Erythroblast (primary cell): ENCODE measurements at regions not wholly inside any gene's neighbourhood (a gene's known extent, or its start where the extent isn't known, plus 50 kb on each side); places are given as distances from the start of the nearest gene placed in this dataset.

Experiments
- GATA1 ChIP-seq: IDR thresholded peaks from 2 replicates; pipeline ENCODE4 v1.6.1; 2011; ENCODE audit warnings: low read depth, mild to moderate bottlenecking, control low read depth, low read length, moderate library complexity
- POLR2A ChIP-seq: IDR thresholded peaks from 2 replicates; pipeline ENCODE4 v1.6.1; 2011; ENCODE audit warnings: mild to moderate bottlenecking, low read length

DNA sequence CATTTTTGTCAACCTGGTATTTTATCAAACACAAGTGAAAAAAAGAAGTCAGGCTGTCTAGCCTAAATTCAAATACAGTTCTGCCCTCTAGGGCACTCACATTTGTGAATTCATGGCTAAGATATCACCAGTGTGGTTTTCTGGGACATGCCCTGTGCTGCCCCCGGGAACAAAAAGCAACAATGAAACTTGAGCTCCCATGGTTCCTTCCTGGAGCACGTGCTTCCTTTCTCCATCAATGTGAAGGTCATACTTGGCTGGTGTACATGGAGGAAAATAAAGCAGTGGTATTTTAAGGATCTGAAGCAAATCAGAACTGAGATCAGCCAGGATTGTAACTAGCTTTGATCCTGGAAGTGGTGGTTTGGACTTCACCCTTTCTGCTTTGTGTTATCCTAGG is 128.9 kb upstream of the FRMD4A start:
- no peak for TF ChIP-seq POLR2A
- no peak for TF ChIP-seq GATA1
